HCT116 (cell line): ENCODE measurements at regions not wholly inside any gene's neighbourhood (a gene's known extent, or its start where the extent isn't known, plus 50 kb on each side); places are given as distances from the start of the nearest gene placed in this dataset.

Source experiments
- ATAC-seq: fragments of 200-7000 bp; cut with Tn5 transposase; 2 replicates; pipeline ENCODE4 v1.9.1; 2020; ENCODE audit warnings: mild to moderate bottlenecking, moderate library complexity
- BruUV-seq: library from RNA; stranded (reverse); fragments of 400-500 nt; replicated peaks from 2 replicates; lab custom pipeline; 2021; lab: Mats Ljungman, UMichigan
- CTCF ChIA-PET: fragments of 300-600 bp; sonication (Branson Sonifier 250); formaldehyde crosslinking; loops from one replicate; lab custom pipeline; 2021; ENCODE audit warnings: antibody characterized with exemption; lab: Charles Lee
- POLR2A ChIA-PET: fragments of 300-600, 350-600 bp; sonication (Branson Sonifier 250); formaldehyde crosslinking; loops from one replicate; lab custom pipeline; 2021; ENCODE audit warnings: antibody characterized with exemption; lab: Charles Lee
- RAD21 ChIA-PET, 2 experiments: fragments of 300-600 bp; sonication (Branson Sonifier 250); formaldehyde crosslinking; loops; one replicate each; lab custom pipeline; 2023; ENCODE audit warnings: low total read pairs in 2 of 2; ENCODE audit not compliant: uncharacterized antibody in 2 of 2, unreplicated experiment in 2 of 2, low non-redundant PET in 1 of 2; lab: Charles Lee
- DNase-seq: peaks from one replicate; pipeline ENCODE4 v3.0.0-alpha.2; 2010; ENCODE audit warnings: low read depth, low spot score
- H2AFZ ChIP-seq: fragments of 200-600 bp; shearing (Covaris generic), sonication (generic); 2 replicates; pipeline ENCODE4 v1.6.1; 2017; ENCODE audit warnings: low read depth, mixed run types, mixed read lengths, antibody characterized with exemption, low read length; ENCODE audit not compliant: poor library complexity, severe bottlenecking
- H3K27ac ChIP-seq: 2 replicates; pipeline ENCODE4 v1.5.1; 2012; ENCODE audit warnings: low read depth, low read length
- H3K27me3 ChIP-seq: fragments of 200-600 bp; sonication (generic); 2 replicates; pipeline ENCODE4 v1.6.1; 2016; ENCODE audit warnings: mixed run types, low read length, mixed read lengths; ENCODE audit not compliant: insufficient read depth
- H3K36me3 ChIP-seq, 2 experiments: fragments of 200-500 bp in 1 of 2; fragments of 200-600 bp in 1 of 2; sonication (Bioruptor generic) in 1 of 2; sonication (generic) in 1 of 2; 2 replicates each; pipeline versions ENCODE4 v1.5.1 to v1.6.1; 2014 to 2016; ENCODE audit warnings: low read length in 2 of 2, inconsistent platforms in 1 of 2, mixed read lengths in 1 of 2, mixed run types in 1 of 2; ENCODE audit not compliant: insufficient read depth in 2 of 2, control insufficient read depth in 1 of 2
- H3K4me1 ChIP-seq, 2 experiments: fragments of 200-600 bp in 1 of 2; sonication (generic) in 1 of 2; 2 replicates each; pipeline versions ENCODE4 v1.5.1 to v1.6.1; 2012 to 2017; ENCODE audit warnings: low read length in 2 of 2, inconsistent platforms in 1 of 2, mild to moderate bottlenecking in 1 of 2, mixed read lengths in 1 of 2, mixed run types in 1 of 2, moderate library complexity in 1 of 2; ENCODE audit not compliant: insufficient read depth in 2 of 2, control insufficient read depth in 1 of 2
- H3K4me2 ChIP-seq: fragments of 200-600 bp; sonication (generic); 2 replicates; pipeline ENCODE4 v1.6.1; 2017; ENCODE audit warnings: mixed run types, low read length, mixed read lengths
- H3K4me3 ChIP-seq, 2 experiments: fragments of 200-600 bp in 1 of 2; sonication (generic) in 1 of 2; replicated peaks in 1 of 2; 2 replicates each; pipeline ENCODE4 v1.5.1; 2011 to 2016; ENCODE audit warnings: low read length in 2 of 2, control low read depth in 1 of 2, low read depth in 1 of 2, mild to moderate bottlenecking in 1 of 2, mixed read lengths in 1 of 2, mixed run types in 1 of 2
- H3K79me2 ChIP-seq: fragments of 200-600 bp; sonication (generic); 2 replicates; pipeline ENCODE4 v1.6.1; 2017; ENCODE audit warnings: mild to moderate bottlenecking, mixed run types, low read length, moderate library complexity, mixed read lengths; ENCODE audit not compliant: insufficient read depth
- H3K9ac ChIP-seq: fragments of 200-600 bp; sonication (generic); 2 replicates; pipeline ENCODE4 v1.6.1; 2016; ENCODE audit warnings: low read length, mixed read lengths
- H3K9me2 ChIP-seq: fragments of 200-600 bp; sonication (generic), shearing (Covaris generic); 2 replicates; pipeline ENCODE4 v1.6.1; 2017; ENCODE audit warnings: mixed run types, mild to moderate bottlenecking, moderate library complexity; ENCODE audit not compliant: insufficient read depth
- H3K9me3 ChIP-seq, 2 experiments: fragments of 200-500 bp in 1 of 2; fragments of 200-600 bp in 1 of 2; sonication (Bioruptor generic) in 1 of 2; sonication (generic) in 1 of 2; 2 replicates each; pipeline ENCODE4 v1.6.1; 2014 to 2017; ENCODE audit warnings: low read length in 2 of 2, mixed read lengths in 2 of 2, inconsistent platforms in 1 of 2, low read depth in 1 of 2, mild to moderate bottlenecking in 1 of 2, mixed run types in 1 of 2, moderate library complexity in 1 of 2; ENCODE audit not compliant: control insufficient read depth in 1 of 2, insufficient read depth in 1 of 2
- H4K20me1 ChIP-seq: fragments of 200-600 bp; sonication (generic), shearing (Covaris generic); 2 replicates; pipeline ENCODE4 v1.6.1; 2017; ENCODE audit warnings: mixed run types, mild to moderate bottlenecking, moderate library complexity; ENCODE audit not compliant: insufficient read depth
- RAD21 ChIP-seq: IDR thresholded peaks from 2 replicates; pipeline ENCODE4 v1.6.1; 2012; ENCODE audit warnings: low read depth, mild to moderate bottlenecking
- SRF ChIP-seq: IDR thresholded peaks from 2 replicates; pipeline ENCODE4 v1.6.1; 2012; ENCODE audit warnings: low read depth
- intact Hi-C: fragments of 100-400 bp; cut with micrococcal nuclease; formaldehyde crosslinking; loops from 2 replicates; pipeline ENCODE4 v1.10.0; 2022
- TF ChIP-seq, protein P1 (sequence below), 3 experiments: fragments of 200-600 bp in 1 of 3; sonication (generic) in 1 of 3; IDR thresholded peaks in 2 of 3; conservative IDR thresholded peaks in 1 of 3; 2 replicates each; pipeline ENCODE4 v1.5.1; 2012 to 2017; ENCODE audit warnings: low read depth in 2 of 3, low read length in 2 of 3, antibody characterized with exemption in 1 of 3, borderline replicate concordance in 1 of 3, control low read depth in 1 of 3, mild to moderate bottlenecking in 1 of 3, mixed read lengths in 1 of 3, mixed run types in 1 of 3, moderate library complexity in 1 of 3; ENCODE audit not compliant: insufficient read depth in 1 of 3
- TF ChIP-seq, protein P2 (sequence below): IDR thresholded peaks from 2 replicates; pipeline ENCODE4 v1.6.1; 2011; ENCODE audit warnings: mild to moderate bottlenecking, low read length, moderate library complexity; ENCODE audit not compliant: insufficient replicate concordance; ENCODE audit errors: extremely low read depth

DNA sequence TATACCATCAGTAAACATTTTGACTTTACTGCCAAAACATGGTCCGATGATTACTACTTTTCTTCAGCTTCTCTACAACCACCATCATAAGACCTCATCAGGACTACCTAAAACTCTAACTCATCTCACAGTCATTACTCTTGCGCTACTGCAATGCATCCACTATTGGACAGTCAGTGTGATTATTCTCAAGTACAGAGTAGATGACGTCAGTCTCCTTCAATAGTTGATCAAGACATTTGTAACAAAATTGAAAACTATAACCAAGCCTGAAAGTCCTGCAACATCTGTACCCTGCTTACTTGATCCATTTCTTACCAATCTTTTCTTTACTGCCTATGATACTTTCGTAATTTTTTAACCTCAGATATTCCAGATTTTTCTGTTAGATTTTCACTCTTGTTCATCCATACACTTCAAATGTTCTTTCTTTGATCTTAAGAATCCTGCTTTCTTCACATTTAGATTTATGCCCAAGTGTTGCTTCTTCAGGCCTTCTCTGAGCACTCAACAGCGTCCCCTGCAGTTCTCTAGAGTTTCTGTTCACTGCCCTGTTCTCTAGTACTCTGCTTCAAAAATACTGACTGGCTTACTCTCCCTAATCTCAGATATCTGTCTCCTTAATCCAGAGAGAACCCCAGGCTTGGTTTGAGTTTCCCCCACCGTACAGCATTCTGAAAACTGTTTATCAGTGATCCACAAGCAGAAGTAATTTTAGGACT is 1517.6 kb downstream of the STIM2 start:
- no peaks in the 10 kb centered on the region for H3K27me3 ChIP-seq
- no peak overlapping the region for H3K27ac ChIP-seq
- H3K9me3 ChIP-seq, result no peaks in the 10 kb centered on the region
- CTCF ChIA-PET, result no interaction called here
- no peaks in the 10 kb centered on the region for H4K20me1 ChIP-seq
- no peaks in the 10 kb centered on the region for H3K4me1 ChIP-seq
- no peaks in the 10 kb centered on the region for H3K79me2 ChIP-seq
- H2AFZ ChIP-seq, result no peak overlapping the region
- H3K9me2 ChIP-seq, result no peaks in the 10 kb centered on the region
- intact Hi-C loops, result no loop called here
- H3K9ac ChIP-seq, result no peak overlapping the region
- ATAC-seq (no peak), DNase-seq (no peak)
- RAD21 ChIA-PET, result no interaction called here
- BruUV-seq, result no TSS peak
- POLR2A ChIA-PET, result no interaction called here
- TF ChIP-seq, protein P1, sequence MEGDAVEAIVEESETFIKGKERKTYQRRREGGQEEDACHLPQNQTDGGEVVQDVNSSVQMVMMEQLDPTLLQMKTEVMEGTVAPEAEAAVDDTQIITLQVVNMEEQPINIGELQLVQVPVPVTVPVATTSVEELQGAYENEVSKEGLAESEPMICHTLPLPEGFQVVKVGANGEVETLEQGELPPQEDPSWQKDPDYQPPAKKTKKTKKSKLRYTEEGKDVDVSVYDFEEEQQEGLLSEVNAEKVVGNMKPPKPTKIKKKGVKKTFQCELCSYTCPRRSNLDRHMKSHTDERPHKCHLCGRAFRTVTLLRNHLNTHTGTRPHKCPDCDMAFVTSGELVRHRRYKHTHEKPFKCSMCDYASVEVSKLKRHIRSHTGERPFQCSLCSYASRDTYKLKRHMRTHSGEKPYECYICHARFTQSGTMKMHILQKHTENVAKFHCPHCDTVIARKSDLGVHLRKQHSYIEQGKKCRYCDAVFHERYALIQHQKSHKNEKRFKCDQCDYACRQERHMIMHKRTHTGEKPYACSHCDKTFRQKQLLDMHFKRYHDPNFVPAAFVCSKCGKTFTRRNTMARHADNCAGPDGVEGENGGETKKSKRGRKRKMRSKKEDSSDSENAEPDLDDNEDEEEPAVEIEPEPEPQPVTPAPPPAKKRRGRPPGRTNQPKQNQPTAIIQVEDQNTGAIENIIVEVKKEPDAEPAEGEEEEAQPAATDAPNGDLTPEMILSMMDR (IDR thresholded peaks at IDR 0.05 in 2 of 3, conservative IDR thresholded peaks at IDR 0.05 in 1 of 3; ENCODE audit: borderline replicate concordance in 1 of 3, insufficient read depth in 1 of 3, low read depth in 2 of 3, low read length in 2 of 3), result peak in 1 of 3 experiments; percentile 15; a peak in 1 of 6 replicates
- TF ChIP-seq, protein P2, sequence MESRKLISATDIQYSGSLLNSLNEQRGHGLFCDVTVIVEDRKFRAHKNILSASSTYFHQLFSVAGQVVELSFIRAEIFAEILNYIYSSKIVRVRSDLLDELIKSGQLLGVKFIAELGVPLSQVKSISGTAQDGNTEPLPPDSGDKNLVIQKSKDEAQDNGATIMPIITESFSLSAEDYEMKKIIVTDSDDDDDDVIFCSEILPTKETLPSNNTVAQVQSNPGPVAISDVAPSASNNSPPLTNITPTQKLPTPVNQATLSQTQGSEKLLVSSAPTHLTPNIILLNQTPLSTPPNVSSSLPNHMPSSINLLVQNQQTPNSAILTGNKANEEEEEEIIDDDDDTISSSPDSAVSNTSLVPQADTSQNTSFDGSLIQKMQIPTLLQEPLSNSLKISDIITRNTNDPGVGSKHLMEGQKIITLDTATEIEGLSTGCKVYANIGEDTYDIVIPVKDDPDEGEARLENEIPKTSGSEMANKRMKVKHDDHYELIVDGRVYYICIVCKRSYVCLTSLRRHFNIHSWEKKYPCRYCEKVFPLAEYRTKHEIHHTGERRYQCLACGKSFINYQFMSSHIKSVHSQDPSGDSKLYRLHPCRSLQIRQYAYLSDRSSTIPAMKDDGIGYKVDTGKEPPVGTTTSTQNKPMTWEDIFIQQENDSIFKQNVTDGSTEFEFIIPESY, result no peak
- TF ChIP-seq RAD21, result no peak
- TF ChIP-seq SRF, result no peak
- no peaks in the 10 kb centered on the region for H3K36me3 ChIP-seq
- H3K4me2 ChIP-seq, result no peak overlapping the region
- no peak overlapping the region for H3K4me3 ChIP-seq
